Left cardiac atrium (tissue), 4 donors: ENCODE measurements at regions not wholly inside any gene's neighbourhood (a gene's known extent, or its start where the extent isn't known, plus 50 kb on each side); places are given as distances from the start of the nearest gene placed in this dataset.
"Not testable (repeated sequence)": the region's sequence is repeated elsewhere in the genome, so short reads cannot be mapped to it uniquely, and the experiment has no call there.

Experiments used
- ATAC-seq, 2 donors: fragments of 200-7000 bp; cut with Tn5 transposase; one replicate each; pipeline ENCODE4 v1.9.1; 2020; ENCODE audit warnings: mild to moderate bottlenecking in 2 of 2, moderate library complexity in 2 of 2
- DNase-seq: peaks from one replicate; pipeline ENCODE4 v3.0.0-alpha.2; 2020
- intact Hi-C, 2 donors: fragments of 100-400 bp; cut with DNase I; formaldehyde crosslinking; loops; one replicate each; pipeline versions ENCODE4 v1.14.1 to v1.15.1; 2022 to 2023
- donor health status: DM: no; HTN: yes; CAD: no.
- donor health status: DM: no; HTN: yes; CAD: no; lungs with severe emphysema.
- donor health status: DM: yes; HTN: yes; CAD: no.
- donor health status: Dilated cardiomyopathy.

DNA sequence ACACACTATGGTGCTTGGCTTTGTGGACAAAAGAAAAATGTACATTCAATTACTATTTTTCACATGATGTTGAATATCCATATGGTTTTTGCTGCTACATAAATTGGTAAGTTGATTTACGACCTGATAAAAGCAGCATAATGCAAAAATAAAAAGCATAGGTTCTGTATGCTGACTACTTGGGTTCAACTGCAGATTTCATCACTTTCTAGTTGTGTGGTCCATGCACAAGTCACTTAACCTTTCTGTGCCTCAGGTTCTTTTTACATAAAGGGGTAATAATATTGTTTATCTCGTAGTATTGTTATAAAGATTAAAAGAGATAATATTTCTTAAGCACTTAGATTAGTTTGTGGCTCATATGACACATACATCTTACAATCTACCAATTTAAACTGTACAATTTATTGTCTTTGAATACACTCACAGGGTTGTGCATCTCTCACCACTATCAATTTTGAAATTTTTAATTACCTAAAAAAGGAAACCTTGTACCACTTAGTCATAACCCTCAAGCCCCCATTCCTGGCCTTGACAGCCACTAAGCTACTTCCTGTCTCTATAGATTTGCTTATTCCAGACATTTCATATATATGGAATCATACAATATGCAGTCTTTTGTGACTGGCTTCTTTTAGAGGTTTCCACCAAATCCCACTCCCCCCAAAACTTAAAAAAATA is 1443.9 kb downstream of the SUCLG1 start:
- DNase-seq (no peak), ATAC-seq (no peak)
- intact Hi-C loops, result no loop called here

DNA sequence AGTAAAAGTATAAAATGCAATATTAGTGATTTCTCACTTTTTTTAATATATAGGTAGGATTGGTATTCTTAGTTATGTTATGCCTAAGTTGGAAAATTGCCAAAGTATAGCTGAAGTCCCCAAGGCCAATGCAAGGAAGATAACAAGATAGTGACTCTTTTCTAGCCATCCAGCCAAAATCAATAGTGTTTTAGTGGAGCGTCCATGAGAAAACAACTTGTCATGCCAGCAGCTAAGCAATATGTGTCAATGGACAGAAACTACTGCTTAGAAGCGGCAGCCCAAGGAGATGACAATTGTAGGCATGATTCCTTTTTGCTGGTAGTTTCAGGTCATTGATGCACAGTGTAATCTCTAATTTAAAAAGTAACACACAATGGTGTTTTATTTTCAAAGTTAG is 1444.6 kb downstream of the SUCLG1 start:
- DNase-seq, result no peak
- no peak for ATAC-seq
- intact Hi-C loops, result no loop called here

DNA sequence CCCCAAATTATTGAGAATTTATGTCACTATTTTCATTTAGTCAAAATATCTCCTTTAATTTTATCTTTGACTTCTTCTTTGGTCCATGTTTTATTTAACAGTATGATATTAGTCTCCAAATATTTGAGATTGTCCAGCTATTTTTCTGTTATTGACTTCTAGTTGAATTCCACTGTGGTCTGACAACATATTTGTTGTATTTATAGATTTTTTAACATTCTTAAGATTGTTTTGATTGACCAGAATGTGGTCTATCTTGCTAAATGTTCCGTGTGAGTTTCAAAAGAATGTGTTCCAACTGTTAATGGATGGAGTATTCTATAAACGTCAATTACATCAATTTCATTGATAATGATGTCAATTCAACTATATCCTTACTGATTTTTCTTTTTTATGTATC is 1452.1 kb downstream of the SUCLG1 start:
- intact Hi-C loops, result no loop called here
- DNase-seq (no peak), ATAC-seq (no peak)

DNA sequence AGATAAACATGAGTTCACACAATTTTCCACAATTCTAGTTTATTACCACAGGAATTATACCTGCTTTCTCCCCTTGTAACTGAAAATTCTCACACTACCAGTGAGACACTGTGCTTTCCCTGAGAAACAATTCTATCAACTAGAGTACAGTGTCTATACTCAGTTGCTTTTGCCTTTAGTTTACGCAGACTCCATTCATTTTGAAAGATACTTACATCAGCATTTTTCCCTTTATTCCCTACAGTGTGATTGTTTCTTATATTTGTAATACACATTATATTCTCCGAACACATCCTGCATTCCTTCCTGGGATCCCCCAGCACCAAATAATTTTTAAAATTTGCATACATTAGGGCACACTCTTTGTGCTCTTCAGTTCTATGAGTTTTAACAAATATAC is 1455.5 kb downstream of the SUCLG1 start:
- no peak for ATAC-seq
- intact Hi-C loops, result no loop called here

GRCh38 chr2:83002706-83003105 is 1456.4 kb downstream of the SUCLG1 start:
- no peak for ATAC-seq
- intact Hi-C loops, result no loop called here
- DNase-seq, result no peak

More for the DNA sequence above, 1455.5 kb downstream of the SUCLG1 start:
- no peak for DNase-seq

DNA sequence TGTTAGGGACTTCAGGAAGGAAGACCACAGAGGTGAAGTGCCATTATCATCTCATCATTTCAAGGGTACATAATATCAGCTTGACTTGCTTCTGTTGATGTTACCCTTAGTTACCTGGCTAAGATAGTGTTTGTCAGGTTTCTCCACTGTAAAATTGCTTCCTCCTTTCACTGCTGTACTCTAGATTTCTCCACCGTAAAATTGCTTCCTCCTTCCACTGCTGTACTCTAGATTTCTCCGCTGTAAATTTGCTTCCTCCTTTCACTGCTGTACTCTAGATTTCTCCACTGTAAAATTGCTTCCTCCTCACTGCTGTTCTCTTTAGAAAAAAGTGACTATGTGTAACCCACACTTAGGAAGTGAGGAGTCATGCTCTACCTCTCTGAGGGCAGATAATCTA is 1460.3 kb downstream of the SUCLG1 start:
- ATAC-seq (no peak), DNase-seq (no peak)
- intact Hi-C loops, result no loop called here

- intact Hi-C loops, result no loop called here
- ATAC-seq (no peak), DNase-seq (no peak)
These were observed 1462.9 kb downstream of the SUCLG1 start for GRCh38 chr2:82996217-82996616.

GRCh38 chr2:82994151-82994550 is 1464.9 kb downstream of the SUCLG1 start:
- intact Hi-C loops, result no loop called here
- no peak for DNase-seq
- no peak for ATAC-seq

DNA sequence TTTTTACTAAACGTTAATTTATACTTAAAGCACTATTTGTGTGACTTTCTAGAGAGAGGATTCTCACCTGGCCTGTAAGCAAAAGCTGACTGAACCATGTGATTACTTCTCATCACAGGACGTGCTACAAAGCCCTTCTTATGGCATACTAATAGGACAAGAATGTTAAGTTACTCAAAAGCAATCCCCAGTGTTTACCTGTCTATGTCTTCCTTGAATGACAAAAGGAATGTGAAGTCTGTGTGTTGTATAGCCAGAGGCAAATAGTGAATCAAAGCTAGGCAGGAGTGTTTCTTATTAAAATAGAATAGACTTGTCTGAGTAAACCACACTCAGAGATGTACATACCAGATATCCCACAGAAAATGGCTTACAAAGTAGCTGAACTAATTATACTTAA is 1465.5 kb downstream of the SUCLG1 start:
- ATAC-seq (no peak), DNase-seq (no peak)
- intact Hi-C loops, result no loop called here

GRCh38 chr2:82992968-82993367 is 1466.1 kb downstream of the SUCLG1 start:
- ATAC-seq (no peak), DNase-seq (no peak)
- intact Hi-C loops, result no loop called here

DNA sequence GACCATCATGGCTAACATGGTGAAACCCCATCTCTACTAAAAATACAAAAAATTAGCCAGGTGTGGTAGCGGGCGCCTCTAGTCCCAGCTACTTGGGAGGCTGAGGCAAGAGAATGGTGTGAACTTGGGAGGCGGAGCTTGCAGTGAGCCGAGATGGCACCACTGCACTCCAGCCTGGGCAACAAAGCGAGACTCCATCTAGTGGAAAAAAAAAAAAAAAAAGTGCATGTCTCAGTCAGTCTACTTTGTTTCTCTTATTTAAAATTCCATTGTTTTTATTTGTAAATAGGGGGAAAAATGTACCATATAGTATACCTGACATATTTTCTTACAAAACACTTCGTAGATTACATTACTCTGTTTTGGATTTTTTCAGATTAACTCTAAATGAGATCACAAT is 1471.4 kb downstream of the SUCLG1 start:
- intact Hi-C loops, ATAC-seq, DNase-seq: not testable (repeated sequence)

- no peak for DNase-seq
- intact Hi-C loops, result no loop called here
- ATAC-seq, result no peak
These were observed 1472.2 kb downstream of the SUCLG1 start for GRCh38 chr2:82986899-82987298.

DNA sequence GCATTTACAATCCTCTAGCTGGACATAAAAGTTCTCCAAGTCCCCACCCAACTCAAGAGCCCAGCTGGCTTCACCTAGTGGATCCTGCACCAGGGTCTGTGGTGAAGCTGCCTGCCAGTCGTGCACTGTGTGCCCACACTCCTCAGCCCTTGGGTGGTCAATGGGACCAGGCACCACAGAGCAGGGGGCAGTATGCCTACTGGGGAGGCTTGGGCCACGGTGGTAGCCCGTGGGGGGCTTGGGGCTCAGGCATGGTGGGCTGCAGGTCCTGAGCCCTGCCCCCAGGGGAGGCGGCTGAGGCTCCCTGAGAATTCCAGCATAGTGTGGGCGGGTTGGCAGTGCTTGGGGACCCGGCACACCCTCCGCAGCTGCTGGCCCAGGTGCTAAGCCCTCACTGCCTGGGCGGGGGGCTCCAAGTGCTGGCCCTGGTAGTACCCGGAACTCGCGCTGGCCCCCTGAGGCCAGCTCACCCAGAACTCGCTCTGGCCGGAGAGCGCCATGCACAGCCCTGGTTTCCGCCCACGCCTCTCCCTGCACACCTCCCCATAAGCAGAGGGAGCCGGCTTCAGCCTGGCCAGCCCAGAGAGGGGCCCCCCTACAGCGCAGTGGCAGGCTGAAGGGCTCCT is 1473.4 kb downstream of the SUCLG1 start:
- DNase-seq (no peak), ATAC-seq (peak in 1 of 2 donors; percentile 30)
- intact Hi-C loops, result no loop called here

GRCh38 chr2:82968358-82968757 is 1490.7 kb downstream of the SUCLG1 start:
- intact Hi-C loops, result no loop called here
- no peak for ATAC-seq

DNA sequence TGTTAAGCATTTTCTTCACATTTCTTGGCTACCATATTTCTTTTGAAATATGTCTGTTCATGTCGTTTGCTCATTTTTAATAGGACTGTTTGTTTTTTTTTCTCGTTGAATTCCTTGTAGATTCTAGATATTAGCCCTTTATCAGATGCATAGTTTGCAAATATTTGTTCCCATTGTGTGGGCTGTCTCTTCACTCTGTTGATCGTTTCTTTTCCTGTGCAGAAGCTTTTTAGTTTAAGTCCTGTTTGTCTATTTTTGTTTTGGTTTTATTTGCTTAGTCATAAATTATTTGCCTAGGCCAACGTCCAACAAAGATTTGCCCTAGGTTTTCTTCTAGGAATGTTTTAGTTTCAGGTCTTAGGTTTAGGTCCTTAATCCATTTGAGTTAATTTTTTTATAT is 1494.7 kb downstream of the SUCLG1 start:
- intact Hi-C loops, result no loop called here
- no peak for DNase-seq
- no peak for ATAC-seq

More at GRCh38 chr2:82968358-82968757, 1490.7 kb downstream of the SUCLG1 start:
- no peak for DNase-seq

- intact Hi-C loops, result no loop called here
- ATAC-seq (no peak), DNase-seq (no peak)
These were observed 1499.4 kb downstream of the SUCLG1 start for GRCh38 chr2:82959727-82960126.

- DNase-seq (no peak), ATAC-seq (no peak)
- intact Hi-C loops, result no loop called here
These were observed 1504.2 kb downstream of the SUCLG1 start for GRCh38 chr2:82954868-82955267.

GRCh38 chr2:82939211-82939610 is 1519.9 kb downstream of the SUCLG1 start:
- no peak for DNase-seq
- ATAC-seq, result no peak
- intact Hi-C loops, result no loop called here

DNA sequence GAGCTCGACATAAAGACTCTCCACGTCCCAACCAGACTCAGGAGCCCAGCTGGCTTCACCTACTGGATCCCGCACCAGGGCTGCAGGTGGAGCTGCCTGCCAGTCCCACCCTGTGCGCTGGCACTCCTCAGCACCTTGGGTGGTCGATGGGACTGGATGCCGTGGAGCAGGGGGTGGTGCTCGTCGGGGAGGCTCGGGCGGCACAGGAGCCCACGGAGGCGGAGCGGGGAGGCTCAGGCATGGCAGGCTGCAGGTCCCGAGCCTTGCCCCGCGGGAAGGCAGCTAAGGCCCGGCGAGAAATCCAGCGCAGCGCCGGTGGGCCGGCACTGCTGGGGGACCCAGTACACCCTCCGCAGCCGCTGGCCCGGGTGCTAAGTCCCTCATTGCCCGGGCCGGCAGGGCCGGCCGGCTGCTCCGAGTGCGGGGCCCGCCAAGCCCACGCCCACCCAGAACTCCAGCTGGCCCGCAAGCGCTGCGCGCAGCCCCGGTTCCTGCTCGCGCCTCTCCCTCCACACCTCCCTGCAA is 1520.7 kb downstream of the SUCLG1 start:
- DNase-seq, ATAC-seq, intact Hi-C loops: not testable (repeated sequence)

DNA sequence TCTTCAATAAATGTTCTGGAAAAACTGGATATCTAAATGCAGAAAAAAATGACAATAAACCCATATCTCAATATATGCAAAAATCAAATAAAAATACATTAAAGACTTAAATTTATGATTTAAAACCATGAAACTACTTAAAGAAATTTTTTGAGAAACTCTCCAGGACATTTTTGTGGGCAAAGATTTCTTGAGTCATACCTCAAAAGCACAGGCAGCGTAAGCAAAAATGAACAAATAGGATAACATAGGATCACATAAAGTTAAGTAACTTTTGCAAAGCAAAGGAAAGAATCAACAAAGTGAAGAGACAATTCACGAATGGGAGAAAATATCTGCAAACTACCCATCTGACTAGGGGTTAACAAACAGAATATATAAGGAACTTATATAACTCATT is 1545.5 kb downstream of the SUCLG1 start:
- DNase-seq (no peak), ATAC-seq (no peak)
- intact Hi-C loops, result no loop called here

DNA sequence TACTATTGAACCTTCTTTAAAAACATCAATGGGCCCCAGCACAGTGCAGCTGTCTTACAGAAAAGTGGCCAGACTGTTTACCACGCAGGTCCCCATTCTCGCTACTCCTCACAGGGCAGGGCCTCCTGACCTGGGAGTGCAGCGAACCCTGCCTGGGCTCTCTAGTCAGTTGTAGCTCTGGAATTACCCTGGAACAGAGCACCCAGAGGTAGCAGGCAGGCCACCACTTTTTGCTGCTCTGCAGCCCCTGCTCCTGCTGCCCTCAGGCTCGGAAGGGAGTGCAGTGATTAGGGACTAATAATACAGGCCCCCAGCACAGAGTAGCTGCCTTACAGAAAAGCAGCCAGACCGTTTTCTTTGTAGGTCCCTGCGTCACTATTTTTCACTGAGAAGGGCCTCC is 1563.0 kb downstream of the SUCLG1 start:
- ATAC-seq (no peak), DNase-seq (no peak)
- intact Hi-C loops, result no loop called here
